CD4-positive, alpha-beta T cell (primary cell): ENCODE measurements at regions not wholly inside any gene's neighbourhood (a gene's known extent, or its start where the extent isn't known, plus 50 kb on each side); places are given as distances from the start of the nearest gene placed in this dataset.

ENCODE experiments used
- ATAC-seq: fragments of 200-7000 bp; cut with Tn5 transposase; one replicate; pipeline ENCODE4 v1.10.0; 2022; ENCODE audit warnings: mild to moderate bottlenecking; ENCODE audit not compliant: poor library complexity
- CTCF ChIA-PET: fragments of 350-600 bp; sonication (Branson Sonifier 250); formaldehyde crosslinking; loops from one replicate; lab custom pipeline; 2021; ENCODE audit warnings: antibody characterized with exemption, inconsistent platforms; lab: Charles Lee
- POLR2A ChIA-PET: fragments of 350-600 bp; sonication (Branson Sonifier 250); formaldehyde crosslinking; loops from one replicate; lab custom pipeline; 2021; ENCODE audit warnings: antibody characterized with exemption, inconsistent platforms; lab: Charles Lee
- DNase-seq, 14 experiments: peaks; one replicate each; pipeline ENCODE4 v3.0.0-alpha.2; 2013 to 2020; ENCODE audit warnings: mixed read lengths in 2 of 14
- H3K27ac ChIP-seq, 2 donors: one replicate each; pipeline versions ENCODE4 v1.5.1 to v1.7.0; 2013; ENCODE audit warnings: low read length in 2 of 2, low read depth in 1 of 2, mild to moderate bottlenecking in 1 of 2
- H3K27me3 ChIP-seq, 2 experiments: 1 replicate in 1 of 2; 2 replicates in 1 of 2; pipeline versions ENCODE4 v1.6.1 to v1.7.0; 2013; ENCODE audit warnings: low read length in 2 of 2, control low read depth in 1 of 2, mild to moderate bottlenecking in 1 of 2, moderate library complexity in 1 of 2; ENCODE audit not compliant: insufficient read depth in 2 of 2, control insufficient read depth in 1 of 2
- H3K36me3 ChIP-seq: one replicate; pipeline ENCODE4 v1.6.1; 2013; ENCODE audit warnings: low read length, control low read depth; ENCODE audit not compliant: insufficient read depth
- H3K4me1 ChIP-seq: one replicate; pipeline ENCODE4 v1.6.1; 2013; ENCODE audit warnings: low read length, control low read depth; ENCODE audit not compliant: insufficient read depth
- H3K4me3 ChIP-seq: one replicate; pipeline ENCODE4 v1.5.1; 2013; ENCODE audit warnings: mild to moderate bottlenecking, low read length, moderate library complexity
- H3K9me3 ChIP-seq, 2 experiments: 1 replicate in 1 of 2; 2 replicates in 1 of 2; pipeline versions ENCODE4 v1.6.1 to v1.7.0; 2013; ENCODE audit warnings: low read length in 2 of 2, mild to moderate bottlenecking in 2 of 2, control low read depth in 1 of 2, moderate library complexity in 1 of 2; ENCODE audit not compliant: control insufficient read depth in 1 of 2, insufficient read depth in 1 of 2
- H3K27ac Mint-ChIP-seq: one replicate; pipeline ENCODE4 v1.8.0; 2020; ENCODE audit warnings: mixed read lengths
- H3K27me3 Mint-ChIP-seq: one replicate; pipeline ENCODE4 v1.8.0; 2021; ENCODE audit warnings: mixed read lengths
- H3K36me3 Mint-ChIP-seq: one replicate; pipeline ENCODE4 v1.8.0; 2021; ENCODE audit warnings: low read depth, mixed read lengths
- H3K4me1 Mint-ChIP-seq: one replicate; pipeline ENCODE4 v1.8.0; 2021; ENCODE audit warnings: low read depth, mixed read lengths
- H3K4me3 Mint-ChIP-seq: one replicate; pipeline ENCODE4 v1.8.0; 2020; ENCODE audit warnings: mild to moderate bottlenecking, mixed read lengths
- H3K9me3 Mint-ChIP-seq: one replicate; pipeline ENCODE4 v1.8.0; 2020; ENCODE audit warnings: mixed read lengths
- CTCF ChIP-seq: fragments of 200-600 bp; IDR thresholded peaks from one replicate; pipeline ENCODE4 v1.8.0; 2022; ENCODE audit warnings: antibody characterized with exemption, mild to moderate bottlenecking
- intact Hi-C, 2 experiments: fragments of 100-400 bp; cut with DNase I in 1 of 2; cut with micrococcal nuclease in 1 of 2; formaldehyde crosslinking; loops; one replicate each; pipeline versions ENCODE4 v1.15.1 to v1.9.0; 2023 to 2025; cut with DNase I, micrococcal nuclease

DNA sequence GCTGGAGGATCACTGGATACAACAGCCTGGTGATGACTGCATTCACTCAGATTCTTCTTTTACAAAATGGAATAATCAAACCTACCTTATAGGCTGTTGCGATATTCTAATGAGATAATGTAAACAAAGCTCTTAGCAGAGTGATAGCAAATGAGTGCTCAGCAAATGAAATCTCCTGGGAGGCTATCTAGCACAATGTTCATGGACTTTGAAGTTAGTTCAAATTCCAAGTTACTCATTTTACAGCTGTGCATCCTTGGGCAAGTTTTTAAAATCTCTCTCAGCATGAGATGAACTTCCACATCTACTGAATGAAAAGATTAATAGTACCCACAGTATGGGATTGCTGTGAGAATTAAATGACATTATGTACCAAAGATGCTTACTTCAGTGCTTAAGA lies 80.8 kb upstream of the PAPPA2 start:
- no peaks in the 10 kb centered on the region for H3K36me3 ChIP-seq
- intact Hi-C loops: no loop called here

GRCh38 chr1:176379626-176380339 lies 83.2 kb upstream of the PAPPA2 start:
- H3K27me3 Mint-ChIP-seq: peaks cover 15% of the 10 kb centered on the region
- intact Hi-C loops: loop anchor here in 1 of 2 experiments (10.0 kb wide), 1 partner anchor 315 kb away; no protein-coding TSS in a partner anchor
- POLR2A ChIA-PET: no interaction called here
- Histone ChIP-seq H3K27ac (no peak overlapping the region), H3K4me3 (no peak overlapping the region), H3K9me3 (no peaks in the 10 kb centered on the region), H3K36me3 (no peaks in the 10 kb centered on the region), H3K27me3 (no peaks in the 10 kb centered on the region), H3K4me1 (no peaks in the 10 kb centered on the region)
- CTCF ChIA-PET: no interaction called here
- H3K9me3 Mint-ChIP-seq: no peaks in the 10 kb centered on the region
- no peaks in the 10 kb centered on the region for H3K4me1 Mint-ChIP-seq
- DNase-seq: no peak
- ATAC-seq: no peak
- TF ChIP-seq CTCF: no peak
- no peaks in the 10 kb centered on the region for H3K36me3 Mint-ChIP-seq
- H3K27ac Mint-ChIP-seq: no peak overlapping the region
- no peak overlapping the region for H3K4me3 Mint-ChIP-seq

More for the DNA sequence above, 80.8 kb upstream of the PAPPA2 start:
- no peak for DNase-seq
- Histone ChIP-seq H3K9me3 (no peaks in the 10 kb centered on the region), H3K4me3 (no peak overlapping the region), H3K27ac (no peak overlapping the region), H3K27me3 (no peaks in the 10 kb centered on the region), H3K4me1 (no peaks in the 10 kb centered on the region)
- H3K36me3 Mint-ChIP-seq: no peaks in the 10 kb centered on the region
- H3K27ac Mint-ChIP-seq: no peak overlapping the region
- H3K4me3 Mint-ChIP-seq: no peak overlapping the region
- no peaks in the 10 kb centered on the region for H3K4me1 Mint-ChIP-seq
- no peaks in the 10 kb centered on the region for H3K9me3 Mint-ChIP-seq
- peaks cover 7% of the 10 kb centered on the region for H3K27me3 Mint-ChIP-seq
- POLR2A ChIA-PET: no interaction called here
- TF ChIP-seq CTCF: no peak
- CTCF ChIA-PET: no interaction called here
- ATAC-seq: no peak

- peak; percentile 66 for TF ChIP-seq CTCF
- Mint-ChIP-seq H3K27ac (no peak overlapping the region), H3K4me1 (no peaks in the 10 kb centered on the region), H3K27me3 (peaks cover 12% of the 10 kb centered on the region), H3K9me3 (no peaks in the 10 kb centered on the region), H3K36me3 (no peaks in the 10 kb centered on the region), H3K4me3 (no peak overlapping the region)
- no peak overlapping the region for H3K27ac ChIP-seq
- peak; percentile 5 to 53 (median 35) for DNase-seq
- no peaks in the 10 kb centered on the region for H3K27me3 ChIP-seq
- ATAC-seq: peak; percentile 37
- POLR2A ChIA-PET: no interaction called here
- no peaks in the 10 kb centered on the region for H3K9me3 ChIP-seq
- CTCF ChIA-PET: no interaction called here
- no peak overlapping the region for H3K4me3 ChIP-seq
- H3K36me3 ChIP-seq: no peaks in the 10 kb centered on the region
- intact Hi-C loops: loop anchor here in 1 of 2 experiments (10.0 kb wide), 1 partner anchor 320 kb away; no protein-coding TSS in a partner anchor
- no peaks in the 10 kb centered on the region for H3K4me1 ChIP-seq
Observed at GRCh38 chr1:176374967-176375569, 87.9 kb upstream of the PAPPA2 start.
